D341Med (cell line): ENCODE measurements at regions not wholly inside any gene's neighbourhood (a gene's known extent, or its start where the extent isn't known, plus 50 kb on each side); places are given as distances from the start of the nearest gene placed in this dataset.

ENCODE experiments used
- DNase-seq: peaks from one replicate; pipeline ENCODE4 v3.0.0; 2012; ENCODE audit warnings: low spot score

DNA sequence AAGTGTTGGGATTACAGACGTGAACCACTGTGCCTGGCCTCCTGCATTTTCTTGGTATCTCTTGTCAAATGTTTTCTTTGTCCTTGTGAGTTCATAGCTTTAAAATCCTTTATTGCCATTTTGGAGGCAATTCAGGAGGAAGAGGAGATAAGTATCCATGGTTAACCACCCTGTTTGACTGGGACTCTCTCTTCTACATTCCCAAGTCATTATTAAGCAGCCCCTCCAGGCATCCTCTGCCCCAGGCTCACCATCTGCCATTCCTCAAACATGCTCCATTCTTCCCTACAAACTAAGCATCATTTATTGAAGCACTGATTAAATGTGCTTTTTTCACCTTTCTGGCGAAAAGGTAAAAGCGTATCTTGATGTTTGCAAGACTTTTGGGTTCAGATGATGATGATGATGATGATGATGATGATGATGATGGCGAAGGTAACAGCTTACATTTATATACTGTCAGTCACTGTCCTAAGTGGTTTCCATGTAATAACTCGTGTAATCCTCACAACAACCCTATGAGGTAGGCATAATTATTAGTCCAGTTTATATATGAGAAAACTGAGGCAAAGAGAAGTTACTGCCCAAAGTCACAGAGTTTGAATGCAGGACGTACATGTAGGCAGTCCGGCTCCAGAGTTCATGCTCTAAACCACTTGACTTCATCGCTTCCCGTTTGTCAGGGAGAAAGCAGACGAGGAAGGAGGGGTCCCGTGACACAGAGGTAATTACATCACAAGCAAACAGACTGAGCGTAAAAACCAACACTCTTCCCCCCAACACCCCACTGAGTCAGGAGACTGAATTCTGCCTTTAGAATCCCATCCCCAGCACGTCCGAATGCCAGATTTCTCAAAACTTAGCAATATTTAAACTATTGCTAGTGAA is 69.7 kb upstream of the ACKR3 start:
- DNase-seq: no peak

DNA sequence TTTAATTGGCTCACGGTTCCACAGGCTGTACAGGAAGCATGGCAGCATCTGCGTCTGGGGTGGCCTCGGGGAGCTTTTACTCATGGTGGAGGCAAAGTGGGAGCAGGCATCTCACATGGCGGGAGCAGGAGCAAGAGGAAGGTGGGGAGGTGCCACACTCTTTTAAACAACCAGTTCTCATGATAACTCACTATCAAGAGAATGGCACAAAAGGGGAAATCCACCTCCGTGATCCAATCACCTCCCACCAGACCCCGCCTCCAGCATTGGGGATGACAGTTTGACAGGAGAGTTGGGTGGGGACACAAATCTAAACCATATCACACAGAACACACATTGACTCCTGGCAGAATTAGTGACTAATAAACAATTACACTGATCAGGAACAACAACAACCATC is 68.6 kb upstream of the ACKR3 start:
- DNase-seq: no peak

DNA sequence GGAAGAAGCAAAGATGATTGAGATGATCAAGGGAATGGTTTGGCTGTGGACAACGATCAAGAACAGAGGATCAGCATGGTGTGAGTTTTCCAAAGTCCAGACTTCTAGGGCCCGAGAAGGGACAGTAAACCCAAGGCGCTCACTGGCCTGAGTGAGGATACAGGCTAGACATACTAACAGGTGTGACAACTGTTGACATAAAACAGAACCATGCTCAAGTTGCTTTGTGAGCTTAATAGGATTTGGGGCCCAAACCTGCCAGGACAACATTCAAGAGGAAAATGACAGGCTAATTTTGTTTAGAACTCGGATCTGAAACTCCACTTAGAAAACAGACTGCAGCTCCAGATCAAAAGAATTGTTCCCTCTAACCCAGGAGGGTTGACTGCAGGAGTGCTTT is 68.1 kb upstream of the ACKR3 start:
- DNase-seq: no peak

DNA sequence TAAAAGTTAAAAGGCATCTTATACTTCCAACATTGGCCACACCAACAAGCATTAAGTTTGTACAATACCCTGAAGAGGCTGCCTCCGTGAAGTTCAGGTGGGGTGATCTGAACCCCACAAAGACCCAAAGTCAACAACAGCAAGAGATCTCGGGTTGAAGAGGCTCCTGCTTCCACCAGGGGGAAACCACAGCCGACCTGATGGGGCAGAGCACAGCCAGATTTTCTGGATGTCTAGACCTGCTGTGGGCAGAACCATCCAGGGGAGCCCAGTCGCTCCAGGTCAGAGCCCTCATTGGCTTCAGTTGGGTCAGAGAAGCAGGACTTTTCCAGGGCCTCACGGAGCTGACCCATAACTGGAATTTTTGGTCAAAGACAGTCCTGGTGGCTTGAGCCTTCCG is 66.5 kb upstream of the ACKR3 start:
- peak; percentile 45 for DNase-seq

GRCh38 chr2:236503583-236503982 is 66.0 kb upstream of the ACKR3 start:
- DNase-seq: no peak

DNA sequence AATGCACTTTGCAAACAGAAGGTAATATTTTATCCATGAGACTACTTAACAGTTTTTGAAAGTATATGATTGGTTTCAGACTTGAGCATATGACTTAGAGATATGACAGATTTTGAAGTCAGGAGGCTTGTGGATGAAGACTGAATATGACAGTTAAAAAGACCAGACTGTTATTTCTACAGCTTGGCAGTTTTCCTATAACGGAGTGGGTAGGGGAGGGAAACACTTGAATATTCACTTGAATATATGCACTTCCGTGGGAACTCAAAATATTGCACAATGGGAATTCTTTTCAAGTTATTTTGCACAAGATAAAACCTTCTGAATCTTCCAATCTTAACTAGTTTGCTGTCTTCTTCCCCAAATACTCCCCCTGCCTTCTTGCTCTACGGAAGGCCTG is 64.6 kb upstream of the ACKR3 start:
- no peak for DNase-seq

DNA sequence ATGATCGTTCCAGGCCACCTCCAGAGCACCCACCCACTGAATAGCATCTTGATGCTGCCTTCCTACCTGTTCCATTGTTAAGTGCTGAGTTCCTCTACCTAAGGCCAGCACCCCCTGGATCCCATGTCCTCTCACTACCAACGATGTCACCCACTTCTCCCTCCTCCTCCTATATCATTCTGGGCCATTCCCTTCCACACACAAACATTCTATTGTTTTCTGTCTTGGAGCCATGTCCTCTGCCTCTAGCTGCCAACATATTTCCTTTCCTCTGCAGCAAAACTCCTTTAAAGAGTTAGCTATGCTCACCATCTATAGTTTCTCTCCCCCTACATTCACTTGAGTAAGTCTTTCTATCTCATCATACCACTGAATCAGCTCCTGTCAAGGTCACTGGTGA is 64.0 kb upstream of the ACKR3 start:
- DNase-seq: no peak

DNA sequence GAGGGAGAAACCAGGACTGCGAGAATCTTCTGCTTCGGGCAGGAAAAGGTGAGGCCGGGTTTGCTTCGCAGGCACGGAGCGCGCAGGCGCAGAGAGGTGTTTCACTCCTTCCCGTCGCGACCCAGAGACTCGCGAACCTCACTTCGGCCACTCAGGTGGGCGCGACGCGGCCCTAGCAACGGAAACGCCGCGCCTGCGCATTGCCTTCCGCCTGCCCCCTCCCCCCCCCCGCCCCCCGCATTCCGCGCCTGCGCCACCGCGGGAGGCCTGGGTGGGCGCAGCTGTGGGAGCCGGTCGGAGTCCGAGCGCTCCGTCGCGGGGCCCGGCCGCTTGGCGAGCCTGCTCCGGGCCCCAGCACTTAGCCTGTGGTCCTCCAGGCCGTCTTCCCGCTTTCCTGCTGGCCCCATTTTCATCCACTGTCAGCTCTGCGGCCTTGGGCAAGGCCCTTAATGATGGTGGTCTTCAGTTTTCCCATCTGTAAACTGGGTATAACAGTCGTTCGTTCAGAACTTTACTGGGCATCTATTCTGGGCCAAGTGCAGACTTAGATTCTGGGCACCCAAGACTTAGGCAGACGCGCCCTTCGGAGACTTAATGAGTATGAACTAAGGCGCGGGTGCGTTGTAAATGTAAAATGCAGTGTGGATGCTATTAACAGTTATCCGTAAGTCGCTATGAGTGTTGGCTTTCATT is 62.1 kb upstream of the ACKR3 start:
- DNase-seq: peak; percentile 61

- no peak for DNase-seq
Observed at GRCh38 chr2:236508466-236508865, 61.2 kb upstream of the ACKR3 start.

DNA sequence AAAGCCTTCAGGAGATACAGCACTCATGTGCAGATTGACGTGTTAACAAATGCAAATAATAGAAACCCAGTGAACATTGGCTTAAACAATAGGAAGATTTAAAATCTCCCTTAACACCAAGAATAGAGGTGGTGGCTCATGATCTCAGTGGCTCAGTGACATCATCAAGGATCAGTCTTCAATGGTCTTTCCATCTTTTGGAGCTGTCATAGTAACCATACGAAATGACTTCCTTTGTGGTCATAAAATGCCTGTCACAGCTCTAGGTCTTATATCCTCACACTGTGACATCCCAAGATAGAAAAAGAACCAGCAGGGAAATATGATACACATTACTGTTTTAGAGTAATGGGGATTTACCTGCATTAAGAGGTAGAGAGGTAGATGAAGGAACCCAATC is 59.6 kb upstream of the ACKR3 start:
- no peak for DNase-seq

DNA sequence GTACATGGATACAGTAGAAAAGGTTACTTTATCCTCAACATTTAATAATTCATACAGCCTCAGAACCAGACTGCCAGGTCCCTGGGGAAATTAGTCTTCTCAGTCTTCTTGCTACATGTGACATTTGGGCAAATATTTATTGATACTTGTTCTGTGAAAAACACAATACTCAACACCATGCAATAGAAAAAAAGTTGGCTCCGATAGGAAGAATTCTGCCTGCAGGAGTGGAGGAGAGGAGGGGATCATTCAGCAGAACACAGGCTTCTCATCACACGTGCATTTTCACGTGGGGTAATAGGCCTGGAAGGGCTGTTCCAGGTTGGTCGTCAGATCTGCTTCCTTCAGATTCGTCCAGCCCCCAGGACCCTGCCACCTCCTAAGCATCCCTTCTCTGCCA is 58.4 kb upstream of the ACKR3 start:
- DNase-seq: no peak

GRCh38 chr2:236512267-236512666 is 57.4 kb upstream of the ACKR3 start:
- no peak for DNase-seq

GRCh38 chr2:236512902-236513435 is 56.7 kb upstream of the ACKR3 start:
- peak; percentile 74 for DNase-seq

DNA sequence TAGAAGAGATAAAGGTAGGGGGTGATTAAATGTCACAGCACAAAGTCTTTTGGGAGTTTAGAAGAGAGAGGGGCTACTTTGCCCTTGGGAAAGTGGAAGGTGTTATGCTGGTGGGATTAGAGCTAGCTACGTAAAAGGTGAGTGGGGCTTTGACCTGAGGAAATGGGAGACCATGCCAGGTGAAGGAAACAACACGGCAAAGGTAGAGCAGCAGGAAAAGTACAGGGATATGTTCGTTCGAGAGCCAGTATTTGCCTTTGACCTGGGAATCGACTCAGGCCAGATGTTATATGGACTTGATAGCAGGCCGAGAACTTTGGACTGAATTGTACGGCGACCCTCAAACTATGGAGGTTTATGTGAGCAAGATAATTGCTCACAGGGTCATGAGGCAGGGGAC is 55.7 kb upstream of the ACKR3 start:
- no peak for DNase-seq

DNA sequence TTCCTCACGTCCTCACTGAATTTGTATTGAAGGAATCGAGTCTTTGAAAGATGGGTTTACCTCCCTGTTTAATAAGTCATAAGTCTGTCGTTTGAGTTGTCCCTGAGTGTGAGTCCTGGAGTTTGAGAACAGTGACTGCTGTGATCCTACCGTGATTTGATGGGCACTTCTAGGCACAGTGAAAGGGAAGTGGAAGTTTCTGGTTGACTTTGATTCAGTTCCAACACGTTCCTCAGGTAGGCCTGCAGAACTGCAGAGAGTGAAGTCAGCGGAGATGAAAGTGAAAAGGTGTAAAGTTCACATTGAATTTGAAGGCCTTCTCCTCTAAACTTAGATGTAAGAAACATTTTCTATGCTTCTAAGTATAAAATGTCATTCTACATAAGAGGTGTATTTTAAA is 52.9 kb upstream of the ACKR3 start:
- no peak for DNase-seq

DNA sequence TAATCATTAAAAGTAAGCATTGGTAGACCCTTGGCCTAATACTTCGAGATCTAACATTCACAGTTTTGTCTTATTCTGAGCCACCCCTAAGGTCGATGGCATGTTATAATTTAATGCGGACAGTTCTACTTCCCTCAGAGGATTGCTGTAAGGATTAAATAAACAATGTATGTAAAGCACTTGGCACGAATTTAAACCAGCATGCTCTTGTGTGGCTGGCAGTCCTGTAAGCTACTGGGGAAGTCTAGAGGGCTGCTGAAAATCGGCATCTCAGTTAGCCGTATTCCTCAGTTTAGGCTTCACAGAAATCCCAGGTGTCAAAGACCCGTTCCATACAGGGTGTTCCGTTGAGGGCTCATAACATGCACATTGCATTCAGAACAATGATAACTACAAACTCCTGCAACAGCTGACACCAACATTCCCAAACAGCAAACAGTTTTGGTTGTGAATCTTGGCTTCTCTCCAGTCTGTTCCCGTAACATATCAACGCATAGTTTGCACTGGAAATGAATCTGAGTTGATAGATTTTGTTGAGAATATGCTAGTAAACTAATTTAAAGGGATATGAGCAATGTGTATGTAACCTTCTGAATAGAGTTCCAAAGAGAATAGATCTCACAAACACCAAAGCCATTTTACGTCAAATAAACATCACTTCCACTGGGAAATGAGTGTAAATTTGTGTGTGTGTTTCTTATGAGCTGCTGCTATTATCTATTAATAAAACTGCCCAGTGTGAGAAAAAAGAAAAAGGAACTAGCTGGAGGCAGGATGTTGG is 52.2 kb upstream of the ACKR3 start:
- DNase-seq: no peak
